HuH-7 (cell line): ENCODE measurements at regions not wholly inside any gene's neighbourhood (a gene's known extent, or its start where the extent isn't known, plus 50 kb on each side); places are given as distances from the start of the nearest gene placed in this dataset.

Source experiments
- DNase-seq: peaks from one replicate; pipeline ENCODE4 v3.0.0; 2011; ENCODE audit warnings: low spot score

DNA sequence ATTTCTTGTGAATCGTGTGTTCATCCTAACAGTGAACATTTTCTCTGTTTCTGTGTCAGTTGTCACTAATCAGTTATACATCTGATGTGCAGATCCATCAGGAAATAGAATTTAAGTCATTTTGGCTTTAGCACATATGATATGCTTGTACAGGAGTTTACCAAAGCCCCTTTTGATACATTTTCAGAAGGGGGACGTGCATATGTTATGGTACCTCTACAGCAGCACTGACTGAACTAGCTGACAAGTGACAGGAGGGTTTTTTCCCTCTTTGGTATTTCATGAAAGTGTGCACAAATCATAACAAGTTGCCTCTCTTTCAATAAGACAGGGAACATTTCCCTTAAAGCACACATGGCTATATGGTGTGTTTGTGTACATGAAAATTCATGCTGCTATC lies 536.5 kb downstream of the PLCL1 start:
- DNase-seq: no peak

DNA sequence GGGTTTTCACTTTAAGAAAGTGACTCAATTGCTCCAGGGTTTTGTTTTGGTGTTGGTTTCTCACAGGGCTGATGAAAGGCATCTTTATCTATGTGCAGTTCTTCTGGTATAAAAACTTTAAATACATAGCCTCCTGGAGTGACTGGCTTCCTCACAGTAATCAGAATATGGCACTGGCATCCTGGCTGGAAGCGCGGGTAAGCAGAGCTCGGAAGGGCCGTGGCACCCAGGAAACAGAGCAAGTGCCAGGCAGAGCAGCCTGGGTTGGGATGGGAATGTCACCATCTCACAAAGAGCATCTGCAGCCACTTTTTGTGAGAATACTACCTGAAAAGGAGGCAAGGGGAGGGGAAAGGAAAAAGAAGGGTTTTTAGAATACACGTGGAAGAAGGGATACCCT lies 534.7 kb downstream of the PLCL1 start:
- DNase-seq: no peak

GRCh38 chr2:198337368-198337767 lies 533.0 kb downstream of the PLCL1 start:
- no peak for DNase-seq

DNA sequence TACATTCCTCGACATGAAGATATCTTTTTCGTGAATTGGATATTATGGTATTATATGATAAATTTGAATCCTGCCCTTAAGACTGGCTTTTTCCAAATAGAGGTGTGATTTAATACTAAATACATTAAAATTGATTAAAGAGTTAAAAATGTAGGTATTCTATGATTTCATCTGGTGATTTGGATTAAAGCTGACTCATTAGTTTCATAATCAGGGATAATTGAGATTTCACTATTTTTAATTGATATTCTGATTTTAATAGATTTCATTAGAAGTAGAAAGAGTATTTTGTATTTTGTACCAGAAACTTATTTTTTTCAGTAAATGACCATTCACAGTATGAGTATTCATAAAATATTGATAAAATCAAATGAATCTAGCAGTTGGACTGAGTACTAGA lies 524.1 kb downstream of the PLCL1 start:
- DNase-seq: no peak

GRCh38 chr2:198327526-198327925 lies 523.1 kb downstream of the PLCL1 start:
- no peak for DNase-seq

DNA sequence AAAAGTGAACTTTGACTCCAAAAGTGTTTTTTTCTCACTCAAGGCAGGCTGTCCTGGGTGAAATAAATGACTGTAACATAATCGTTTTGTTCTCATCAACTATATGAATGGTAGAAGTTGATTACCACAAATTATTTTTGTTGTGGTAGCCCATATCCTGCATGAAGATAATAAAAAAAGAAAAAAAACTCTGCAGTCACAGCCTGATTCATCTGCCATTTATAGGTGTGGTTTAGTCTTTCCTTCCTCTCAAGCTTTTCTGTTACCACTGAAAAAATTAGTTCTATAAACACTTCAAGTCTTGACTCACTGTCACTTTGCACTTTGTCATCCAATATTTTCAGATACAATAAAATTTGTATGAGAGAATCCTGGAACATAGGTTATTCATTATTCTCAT lies 522.0 kb downstream of the PLCL1 start:
- no peak for DNase-seq

DNA sequence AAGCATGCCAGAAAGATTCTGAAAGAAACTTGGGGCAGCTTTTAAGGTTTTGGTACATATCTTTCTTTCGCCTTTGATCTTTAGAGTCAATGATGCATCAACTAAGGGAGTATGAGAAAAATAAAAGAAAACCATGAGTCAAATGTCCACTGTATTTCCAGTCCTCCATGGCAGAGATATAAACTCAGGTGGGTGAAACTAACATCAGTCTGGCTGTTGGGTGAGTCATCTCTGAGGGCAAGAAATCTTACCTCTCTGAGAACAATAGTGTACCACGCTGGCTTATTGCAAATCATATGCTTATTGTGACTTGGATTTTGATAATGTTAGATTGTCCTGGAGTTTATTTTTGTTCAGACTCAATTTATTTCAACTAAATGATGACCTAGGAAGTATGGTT lies 521.0 kb downstream of the PLCL1 start:
- DNase-seq: no peak

DNA sequence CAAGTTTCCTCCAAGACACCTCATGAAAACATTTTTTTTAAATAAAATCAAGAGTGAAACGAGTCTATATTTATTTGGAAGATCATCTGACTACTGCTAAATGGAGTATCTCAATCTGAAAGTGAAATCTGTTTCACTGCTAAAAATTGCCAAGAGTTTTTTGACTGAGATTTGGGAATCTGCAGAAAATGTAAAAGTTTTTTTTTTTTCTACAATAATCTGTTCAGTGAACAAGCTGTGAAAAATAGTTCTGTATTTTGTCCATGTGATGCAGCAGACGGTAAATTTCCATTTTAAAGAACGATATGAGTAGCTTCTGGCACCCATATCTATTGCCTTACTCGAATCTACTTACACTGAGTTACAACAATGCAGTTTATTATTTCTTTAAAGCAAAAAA lies 519.7 kb downstream of the PLCL1 start:
- DNase-seq: no peak

GRCh38 chr2:198322275-198322674 lies 517.9 kb downstream of the PLCL1 start:
- DNase-seq: no peak

- DNase-seq: no peak
Observed at GRCh38 chr2:198321522-198322088, 517.2 kb downstream of the PLCL1 start.

DNA sequence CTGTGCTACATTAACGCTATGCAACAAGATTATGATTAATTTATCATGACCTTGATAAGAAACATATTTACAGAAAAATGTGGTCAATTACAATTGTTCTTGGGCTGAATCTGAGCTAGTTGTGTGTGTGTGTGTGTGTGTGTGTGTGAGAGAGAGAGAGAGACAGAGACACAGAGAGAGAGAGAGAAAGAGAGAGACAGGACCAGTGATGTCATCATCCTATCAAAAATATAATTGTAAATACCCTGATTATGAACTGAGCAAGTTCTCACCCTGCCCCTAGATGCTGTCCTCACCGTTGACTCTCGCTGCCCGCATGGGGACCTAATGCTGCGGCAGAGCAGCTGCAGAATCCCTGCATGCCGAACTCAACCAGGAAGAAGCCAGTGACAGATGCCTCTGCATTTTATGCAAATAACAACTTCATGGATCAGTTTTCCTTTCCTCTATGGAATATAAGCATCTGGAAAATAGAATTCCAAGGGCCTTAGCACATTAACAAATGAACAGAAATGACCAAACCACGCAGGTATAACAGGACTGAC lies 512.5 kb downstream of the PLCL1 start:
- no peak for DNase-seq

GRCh38 chr2:198315791-198316630 lies 511.6 kb downstream of the PLCL1 start:
- no peak for DNase-seq

DNA sequence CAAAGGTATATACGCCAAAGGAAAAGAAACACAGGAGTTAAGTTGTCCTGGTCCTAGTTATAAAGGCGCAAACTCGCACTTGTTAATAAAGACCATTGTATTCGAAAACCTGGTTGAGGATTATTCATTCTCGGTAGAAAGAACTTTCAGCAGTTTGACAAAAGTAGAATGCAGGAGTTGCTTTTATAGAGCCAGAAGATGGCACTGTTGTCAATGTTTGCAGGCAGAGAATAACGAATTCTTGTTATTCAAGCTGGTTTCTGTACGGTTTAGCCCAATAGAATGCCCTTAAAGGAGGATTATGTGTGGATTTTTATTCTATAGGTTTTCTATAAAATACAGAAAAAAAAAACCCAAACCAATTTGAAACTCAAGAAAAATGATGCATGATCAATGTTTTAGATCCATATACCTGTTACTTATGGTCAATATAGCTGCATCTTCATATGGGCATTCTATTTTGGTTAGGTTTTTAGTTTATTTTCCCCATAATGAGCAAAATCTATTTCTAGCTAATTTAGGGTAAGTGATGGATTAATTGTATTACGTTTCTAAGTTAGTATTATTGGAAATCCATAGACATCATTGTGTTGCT lies 510.3 kb downstream of the PLCL1 start:
- DNase-seq: no peak

GRCh38 chr2:198312596-198313483 lies 508.4 kb downstream of the PLCL1 start:
- no peak for DNase-seq

GRCh38 chr2:198311020-198311419 lies 506.6 kb downstream of the PLCL1 start:
- DNase-seq: no peak

DNA sequence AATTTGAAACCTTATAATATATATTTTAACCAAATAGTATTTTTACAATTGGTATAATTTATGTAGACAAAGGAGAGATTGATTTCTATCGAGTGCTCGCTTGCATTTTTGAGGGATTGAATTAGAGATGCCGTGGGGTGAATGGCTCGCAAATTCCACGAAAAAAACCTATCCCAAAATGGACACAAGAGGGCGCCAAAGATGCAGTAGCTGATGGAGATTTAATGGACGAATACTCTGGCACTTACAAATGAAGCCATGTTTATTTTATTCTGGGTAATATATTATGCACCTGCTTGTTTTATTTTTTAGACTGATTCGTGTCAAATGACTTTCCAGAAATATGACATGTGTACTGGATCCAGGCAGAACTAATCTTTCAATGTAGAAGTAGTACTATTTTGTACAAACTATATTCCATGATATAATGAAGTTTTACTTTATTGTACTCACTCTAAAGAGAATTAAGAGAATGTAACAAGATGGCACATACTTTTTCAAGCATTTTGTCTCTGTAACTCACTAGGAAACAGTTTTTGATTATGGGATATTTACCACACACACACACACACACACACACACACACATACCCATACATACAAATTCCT lies 505.4 kb downstream of the PLCL1 start:
- DNase-seq: peak; percentile 21

GRCh38 chr2:198309081-198309480 lies 504.7 kb downstream of the PLCL1 start:
- no peak for DNase-seq

GRCh38 chr2:198308368-198308767 lies 504.0 kb downstream of the PLCL1 start:
- no peak for DNase-seq

GRCh38 chr2:198307093-198307492 lies 502.7 kb downstream of the PLCL1 start:
- no peak for DNase-seq

GRCh38 chr2:198304859-198305258 lies 500.5 kb downstream of the PLCL1 start:
- no peak for DNase-seq

GRCh38 chr2:198297350-198297749 lies 493.0 kb downstream of the PLCL1 start:
- DNase-seq: no peak
